ENCODE measurements at regions not wholly inside any gene's neighbourhood (a gene's known extent, or its start where the extent isn't known, plus 50 kb on each side); places are given as distances from the start of the nearest gene placed in this dataset.

- no peak for DNase-seq (ENCODE audit: low spot score)
These were observed 89.3 kb upstream of the ST8SIA2 start for GRCh38 chr15:92304223-92304975.

- no peak for DNase-seq (ENCODE audit: low spot score)
These were observed 88.3 kb upstream of the ST8SIA2 start for GRCh38 chr15:92305343-92305742.

GRCh38 chr15:92306663-92307062 lies 87.0 kb upstream of the ST8SIA2 start:
- DNase-seq (ENCODE audit: low spot score) = peak; percentile 40

- DNase-seq (ENCODE audit: low spot score) = no peak
These were observed 78.5 kb upstream of the ST8SIA2 start for GRCh38 chr15:92315144-92315543.

GRCh38 chr15:92315595-92316211 lies 78.0 kb upstream of the ST8SIA2 start:
- DNase-seq (ENCODE audit: low spot score) = no peak

- DNase-seq (ENCODE audit: low spot score) = no peak
These were observed 76.9 kb upstream of the ST8SIA2 start for GRCh38 chr15:92316586-92317295.

- no peak for DNase-seq (ENCODE audit: low spot score)
These were observed 73.5 kb upstream of the ST8SIA2 start for GRCh38 chr15:92320012-92320699.

GRCh38 chr15:92322566-92323355 lies 70.9 kb upstream of the ST8SIA2 start:
- no peak for DNase-seq (ENCODE audit: low spot score)

GRCh38 chr15:92323525-92323924 lies 70.2 kb upstream of the ST8SIA2 start:
- DNase-seq (ENCODE audit: low spot score) = no peak

GRCh38 chr15:92324101-92324963 lies 69.3 kb upstream of the ST8SIA2 start:
- no peak for DNase-seq (ENCODE audit: low spot score)

- no peak for DNase-seq (ENCODE audit: low spot score)
These were observed 67.4 kb upstream of the ST8SIA2 start for GRCh38 chr15:92326236-92326635.

GRCh38 chr15:92327033-92327432 lies 66.6 kb upstream of the ST8SIA2 start:
- no peak for DNase-seq (ENCODE audit: low spot score)

GRCh38 chr15:92328207-92328606 lies 65.5 kb upstream of the ST8SIA2 start:
- DNase-seq (ENCODE audit: low spot score) = no peak

- DNase-seq (ENCODE audit: low spot score) = no peak
These were observed 61.4 kb upstream of the ST8SIA2 start for GRCh38 chr15:92332125-92332899.

GRCh38 chr15:92333709-92334108 lies 60.0 kb upstream of the ST8SIA2 start:
- DNase-seq (ENCODE audit: low spot score) = no peak

- no peak for DNase-seq (ENCODE audit: low spot score)
These were observed 57.2 kb upstream of the ST8SIA2 start for GRCh38 chr15:92336419-92336987.

GRCh38 chr15:92339361-92339760 lies 54.3 kb upstream of the ST8SIA2 start:
- DNase-seq (ENCODE audit: low spot score) = no peak

All from RKO (cell line).